ENCODE measurements at regions not wholly inside any gene's neighbourhood (a gene's known extent, or its start where the extent isn't known, plus 50 kb on each side); places are given as distances from the start of the nearest gene placed in this dataset.

- no peak for ATAC-seq
Observed at GRCh38 chr9:95666096-95666784, 149.5 kb upstream of the PTCH1 start.

- ATAC-seq: no peak
Observed at GRCh38 chr9:95653246-95653645, 136.5 kb upstream of the PTCH1 start.

GRCh38 chr9:95650720-95651119, 133.9 kb upstream of the PTCH1 start:
- no peak for ATAC-seq

GRCh38 chr9:95649801-95650213, 133.0 kb upstream of the PTCH1 start:
- no peak for ATAC-seq

- no peak for ATAC-seq
Observed at GRCh38 chr9:95648225-95648624, 131.5 kb upstream of the PTCH1 start.

GRCh38 chr9:95645992-95646391, 129.2 kb upstream of the PTCH1 start:
- no peak for ATAC-seq

- ATAC-seq: no peak
Observed at GRCh38 chr9:95645579-95645978, 128.8 kb upstream of the PTCH1 start.

GRCh38 chr9:95644377-95644776, 127.6 kb upstream of the PTCH1 start:
- no peak for ATAC-seq

- no peak for ATAC-seq
Observed at GRCh38 chr9:95643619-95644018, 126.8 kb upstream of the PTCH1 start.

- no peak for ATAC-seq
Observed at GRCh38 chr9:95642189-95642588, 125.4 kb upstream of the PTCH1 start.

GRCh38 chr9:95641586-95641985, 124.8 kb upstream of the PTCH1 start:
- ATAC-seq: no peak

- ATAC-seq: no peak
Observed at GRCh38 chr9:95640336-95640735, 123.6 kb upstream of the PTCH1 start.

- no peak for ATAC-seq
Observed at GRCh38 chr9:95635986-95636671, 119.4 kb upstream of the PTCH1 start.

GRCh38 chr9:95634536-95634935, 117.8 kb upstream of the PTCH1 start:
- no peak for ATAC-seq

GRCh38 chr9:95634114-95634513, 117.3 kb upstream of the PTCH1 start:
- ATAC-seq: no peak

- no peak for ATAC-seq
Observed at GRCh38 chr9:95629585-95629984, 112.8 kb upstream of the PTCH1 start.

- peak; percentile 33 for ATAC-seq
Observed at GRCh38 chr9:95627802-95628201, 111.0 kb upstream of the PTCH1 start.

GRCh38 chr9:95626885-95627558, 110.3 kb upstream of the PTCH1 start:
- ATAC-seq: peak; percentile 68

- ATAC-seq: no peak
Observed at GRCh38 chr9:95626341-95626740, 109.6 kb upstream of the PTCH1 start.

- ATAC-seq: no peak
Observed at GRCh38 chr9:95623640-95624039, 106.9 kb upstream of the PTCH1 start.

- ATAC-seq: no peak
Observed at GRCh38 chr9:95620722-95621121, 104.0 kb upstream of the PTCH1 start.

- ATAC-seq: no peak
Observed at GRCh38 chr9:95620314-95620713, 103.5 kb upstream of the PTCH1 start.

- ATAC-seq: no peak
Observed at GRCh38 chr9:95615246-95615645, 98.5 kb upstream of the PTCH1 start.

- no peak for ATAC-seq
Observed at GRCh38 chr9:95613670-95614069, 96.9 kb upstream of the PTCH1 start.

Data from esophagus mucosa (tissue), 1 donor.